ENCODE measurements at regions not wholly inside any gene's neighbourhood (a gene's known extent, or its start where the extent isn't known, plus 50 kb on each side); places are given as distances from the start of the nearest gene placed in this dataset.

DNA sequence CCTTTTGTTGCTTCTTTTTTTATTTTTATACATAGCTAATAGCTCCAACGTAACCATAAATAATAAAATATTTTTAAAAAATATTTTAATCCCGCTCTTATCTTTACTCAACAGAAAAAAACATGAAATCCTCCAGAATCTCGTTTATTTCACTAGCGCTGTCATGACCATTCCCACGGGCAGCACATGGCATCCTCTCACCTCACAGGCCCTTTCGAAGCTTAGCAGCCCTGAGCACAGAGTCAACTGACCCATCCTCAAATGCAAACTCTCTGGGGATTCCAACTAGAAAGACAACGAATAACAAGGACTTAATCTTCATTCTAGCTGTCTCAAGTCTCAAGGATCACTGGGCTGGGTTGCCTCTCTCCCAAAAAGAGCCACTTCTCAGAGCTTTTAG, 285.9 kb upstream of the PPARGC1A start:
- TF ChIP-seq, protein P1, sequence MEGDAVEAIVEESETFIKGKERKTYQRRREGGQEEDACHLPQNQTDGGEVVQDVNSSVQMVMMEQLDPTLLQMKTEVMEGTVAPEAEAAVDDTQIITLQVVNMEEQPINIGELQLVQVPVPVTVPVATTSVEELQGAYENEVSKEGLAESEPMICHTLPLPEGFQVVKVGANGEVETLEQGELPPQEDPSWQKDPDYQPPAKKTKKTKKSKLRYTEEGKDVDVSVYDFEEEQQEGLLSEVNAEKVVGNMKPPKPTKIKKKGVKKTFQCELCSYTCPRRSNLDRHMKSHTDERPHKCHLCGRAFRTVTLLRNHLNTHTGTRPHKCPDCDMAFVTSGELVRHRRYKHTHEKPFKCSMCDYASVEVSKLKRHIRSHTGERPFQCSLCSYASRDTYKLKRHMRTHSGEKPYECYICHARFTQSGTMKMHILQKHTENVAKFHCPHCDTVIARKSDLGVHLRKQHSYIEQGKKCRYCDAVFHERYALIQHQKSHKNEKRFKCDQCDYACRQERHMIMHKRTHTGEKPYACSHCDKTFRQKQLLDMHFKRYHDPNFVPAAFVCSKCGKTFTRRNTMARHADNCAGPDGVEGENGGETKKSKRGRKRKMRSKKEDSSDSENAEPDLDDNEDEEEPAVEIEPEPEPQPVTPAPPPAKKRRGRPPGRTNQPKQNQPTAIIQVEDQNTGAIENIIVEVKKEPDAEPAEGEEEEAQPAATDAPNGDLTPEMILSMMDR (IDR thresholded peaks at IDR 0.05; ENCODE audit: borderline replicate concordance, control extremely low read depth, extremely low read depth, insufficient read depth, missing control alignments): no peak
- DNase-seq (ENCODE audit: low spot score): no peak
- in situ Hi-C loops (cut with MboI; ENCODE audit: low sequenced_read_pairs, unreplicated experiment): no loop called here

DNA sequence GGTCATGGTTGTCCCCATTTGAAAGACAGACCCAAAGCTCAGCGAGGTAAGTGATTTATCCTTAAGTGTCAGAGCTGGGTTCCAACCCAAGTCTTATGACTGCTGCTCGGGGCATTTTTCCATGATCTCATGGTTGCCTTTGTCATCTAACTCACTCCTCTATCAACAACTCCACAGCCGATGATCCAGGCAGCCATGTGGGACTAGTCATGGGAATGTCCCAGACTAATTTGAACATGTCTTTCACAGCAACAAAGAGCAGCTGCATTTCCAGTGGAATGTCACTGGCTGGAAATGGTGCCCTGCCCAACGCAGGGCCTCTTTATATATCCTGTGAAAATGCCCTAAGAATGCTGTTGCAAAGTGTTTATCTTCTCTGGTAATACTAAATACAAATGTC, 284.8 kb upstream of the PPARGC1A start:
- TF ChIP-seq, protein P1 (IDR thresholded peaks at IDR 0.05; ENCODE audit: borderline replicate concordance, control extremely low read depth, extremely low read depth, insufficient read depth, missing control alignments): no peak
- in situ Hi-C loops (cut with MboI; ENCODE audit: low sequenced_read_pairs, unreplicated experiment): no loop called here
- DNase-seq (ENCODE audit: low spot score): no peak

DNA sequence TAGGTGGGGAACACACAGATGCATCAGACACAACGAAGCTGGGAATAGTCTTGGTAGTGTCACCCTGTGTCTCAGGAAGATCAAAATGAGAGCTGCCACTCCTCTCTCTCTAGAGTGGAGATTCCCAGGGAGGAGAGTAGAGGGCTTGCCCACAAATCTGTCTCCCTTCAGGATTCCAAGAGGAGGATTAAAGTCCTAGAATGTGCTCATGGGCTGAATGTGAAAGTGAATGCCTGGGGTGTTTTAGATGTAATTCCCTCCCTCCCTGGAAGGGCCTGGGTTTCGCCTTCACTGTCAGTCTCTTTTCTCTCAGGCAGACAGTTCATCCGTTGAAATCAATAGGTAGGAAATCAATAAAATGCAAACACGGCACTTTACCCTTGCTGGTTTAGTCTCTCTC, 282.6 kb upstream of the PPARGC1A start:
- in situ Hi-C loops (cut with MboI; ENCODE audit: low sequenced_read_pairs, unreplicated experiment): no loop called here

DNA sequence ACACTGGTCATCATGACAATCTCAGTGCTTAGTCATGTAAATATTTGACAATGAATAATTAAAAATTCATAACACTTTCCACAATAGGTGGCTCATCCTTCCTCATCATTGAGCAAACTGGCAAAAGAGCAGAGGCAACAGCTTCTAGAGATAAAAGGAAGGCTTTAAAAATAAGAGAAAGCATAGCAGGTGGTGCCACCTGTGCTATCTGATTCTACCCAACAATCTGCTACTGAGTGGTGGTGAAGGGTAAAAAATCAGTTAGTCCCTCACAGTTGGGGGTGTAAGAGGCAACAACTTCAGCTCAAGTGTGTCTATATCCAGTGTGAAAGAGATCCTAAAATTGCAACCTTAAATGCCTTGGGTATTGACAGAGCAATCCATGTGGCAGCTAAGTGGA, 280.1 kb upstream of the PPARGC1A start:
- DNase-seq (ENCODE audit: low spot score): no peak
- in situ Hi-C loops (cut with MboI; ENCODE audit: low sequenced_read_pairs, unreplicated experiment): no loop called here
- TF ChIP-seq, protein P1 (IDR thresholded peaks at IDR 0.05; ENCODE audit: borderline replicate concordance, control extremely low read depth, extremely low read depth, insufficient read depth, missing control alignments): no peak

More for the DNA sequence above, 282.6 kb upstream of the PPARGC1A start:
- no peak for DNase-seq (ENCODE audit: low spot score)
- TF ChIP-seq, protein P1 (IDR thresholded peaks at IDR 0.05; ENCODE audit: borderline replicate concordance, control extremely low read depth, extremely low read depth, insufficient read depth, missing control alignments): no peak

DNA sequence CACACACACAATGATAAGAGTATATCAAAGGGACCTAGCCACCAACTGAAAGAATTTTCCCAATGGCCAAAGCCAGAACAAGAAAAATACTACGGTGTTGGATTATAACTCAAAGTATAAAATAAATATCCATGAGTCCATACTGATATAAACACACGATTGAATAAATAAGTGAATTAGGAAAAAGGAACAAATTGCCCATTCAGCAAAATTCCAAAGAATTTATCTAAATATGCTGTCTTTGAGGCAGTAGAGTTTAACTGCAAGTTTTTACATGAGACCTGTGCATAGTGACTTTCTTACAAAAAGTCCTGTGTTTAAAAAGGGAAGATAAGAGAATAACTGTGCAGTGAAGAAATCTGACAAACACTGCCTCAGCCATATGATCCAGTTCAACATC, 278.8 kb upstream of the PPARGC1A start:
- in situ Hi-C loops (cut with MboI; ENCODE audit: low sequenced_read_pairs, unreplicated experiment): no loop called here
- TF ChIP-seq, protein P1 (IDR thresholded peaks at IDR 0.05; ENCODE audit: borderline replicate concordance, control extremely low read depth, extremely low read depth, insufficient read depth, missing control alignments): no peak
- no peak for DNase-seq (ENCODE audit: low spot score)

DNA sequence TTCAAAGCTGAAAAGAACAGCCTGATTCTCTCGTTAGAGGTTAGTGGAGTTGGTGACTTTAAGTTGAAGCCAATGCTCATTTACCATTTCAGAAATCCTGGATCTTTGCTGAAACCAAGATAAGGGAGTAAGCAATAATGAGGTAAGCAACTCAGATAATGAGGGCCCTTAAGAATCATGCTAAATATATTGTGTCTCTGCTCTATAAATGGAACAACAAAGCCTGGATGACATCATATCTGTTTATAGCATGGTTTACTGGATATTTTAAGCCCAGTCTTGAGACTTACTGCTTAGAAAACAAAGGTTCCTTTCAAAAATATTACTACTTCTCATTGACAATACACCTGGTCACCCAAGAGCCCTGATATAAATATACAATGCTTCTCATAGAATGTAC, 276.7 kb upstream of the PPARGC1A start:
- DNase-seq (ENCODE audit: low spot score): no peak
- in situ Hi-C loops (cut with MboI; ENCODE audit: low sequenced_read_pairs, unreplicated experiment): no loop called here
- TF ChIP-seq, protein P1 (IDR thresholded peaks at IDR 0.05; ENCODE audit: borderline replicate concordance, control extremely low read depth, extremely low read depth, insufficient read depth, missing control alignments): no peak

DNA sequence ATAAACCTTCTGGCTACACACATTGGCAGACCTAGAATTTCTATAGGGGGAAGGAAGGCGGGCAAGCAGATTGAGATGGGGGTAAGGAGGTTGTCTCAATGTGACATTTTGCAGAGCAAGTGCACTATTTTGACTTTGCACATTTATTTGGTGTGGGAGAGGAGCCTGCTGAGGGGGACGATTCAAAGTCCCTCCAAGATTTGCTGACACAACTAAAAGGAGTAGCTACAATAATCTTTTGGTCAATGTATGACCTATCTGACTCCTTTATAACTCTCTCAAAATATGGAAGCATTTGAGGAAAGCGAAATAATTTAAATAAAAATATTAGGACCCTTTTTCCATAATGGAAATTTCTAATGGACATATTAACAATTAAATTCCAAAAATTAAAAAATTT, 274.9 kb upstream of the PPARGC1A start:
- in situ Hi-C loops (cut with MboI; ENCODE audit: low sequenced_read_pairs, unreplicated experiment): no loop called here
- TF ChIP-seq, protein P1 (IDR thresholded peaks at IDR 0.05; ENCODE audit: borderline replicate concordance, control extremely low read depth, extremely low read depth, insufficient read depth, missing control alignments): no peak
- DNase-seq (ENCODE audit: low spot score): no peak
